HG03520 (cell line): ENCODE measurements at regions not wholly inside any gene's neighbourhood (a gene's known extent, or its start where the extent isn't known, plus 50 kb on each side); places are given as distances from the start of the nearest gene placed in this dataset.
"Not testable (repeated sequence)": the region's sequence is repeated elsewhere in the genome, so short reads cannot be mapped to it uniquely, and the experiment has no call there.

Experiments used
- ATAC-seq: cut with Tn5 transposase; IDR thresholded peaks from one replicate; pipeline ENCODE4 v1.9.1; 2021; ENCODE audit warnings: mild to moderate bottlenecking, moderate library complexity; ENCODE audit not compliant: unreplicated experiment

DNA sequence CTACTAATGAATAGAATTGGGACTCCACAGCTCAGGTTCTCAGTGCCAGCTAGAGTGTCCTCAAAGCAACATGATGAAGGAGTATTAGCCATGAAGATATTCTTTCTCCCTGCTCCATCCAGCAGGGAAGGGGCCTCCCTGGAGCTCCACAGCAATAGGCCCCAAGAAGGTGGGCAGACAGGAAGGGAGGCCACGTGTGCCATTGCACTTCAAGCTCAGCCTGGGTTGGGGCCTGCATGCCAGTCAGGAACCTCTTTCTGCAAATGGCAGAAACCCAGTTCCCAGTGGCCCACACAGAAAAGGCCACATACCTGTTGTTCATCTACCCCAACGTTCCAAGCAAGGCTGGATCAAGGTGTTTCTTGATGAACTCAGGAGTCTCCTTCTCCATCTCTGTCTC is 357.5 kb upstream of the SFSWAP start:
- no peak for ATAC-seq

DNA sequence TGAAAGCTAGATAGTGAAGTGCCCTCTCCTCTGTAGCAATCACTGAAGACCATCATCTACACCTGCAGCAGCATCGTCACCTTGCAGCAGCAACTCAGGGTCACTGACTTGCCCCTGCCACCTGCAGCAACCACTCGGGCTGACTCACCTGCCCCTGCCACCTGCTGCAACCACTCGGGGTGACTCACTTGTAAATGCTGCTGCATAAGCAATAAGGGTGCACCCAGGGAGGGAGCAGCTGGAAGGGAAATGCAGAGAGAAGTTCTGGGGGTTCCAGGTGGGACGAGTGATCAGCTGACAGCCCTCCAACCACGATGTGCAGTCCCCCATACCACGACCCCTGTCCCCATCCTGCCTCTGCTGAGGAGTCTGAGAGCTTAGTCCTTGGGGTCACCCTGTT is 357.1 kb upstream of the SFSWAP start:
- no peak for ATAC-seq

DNA sequence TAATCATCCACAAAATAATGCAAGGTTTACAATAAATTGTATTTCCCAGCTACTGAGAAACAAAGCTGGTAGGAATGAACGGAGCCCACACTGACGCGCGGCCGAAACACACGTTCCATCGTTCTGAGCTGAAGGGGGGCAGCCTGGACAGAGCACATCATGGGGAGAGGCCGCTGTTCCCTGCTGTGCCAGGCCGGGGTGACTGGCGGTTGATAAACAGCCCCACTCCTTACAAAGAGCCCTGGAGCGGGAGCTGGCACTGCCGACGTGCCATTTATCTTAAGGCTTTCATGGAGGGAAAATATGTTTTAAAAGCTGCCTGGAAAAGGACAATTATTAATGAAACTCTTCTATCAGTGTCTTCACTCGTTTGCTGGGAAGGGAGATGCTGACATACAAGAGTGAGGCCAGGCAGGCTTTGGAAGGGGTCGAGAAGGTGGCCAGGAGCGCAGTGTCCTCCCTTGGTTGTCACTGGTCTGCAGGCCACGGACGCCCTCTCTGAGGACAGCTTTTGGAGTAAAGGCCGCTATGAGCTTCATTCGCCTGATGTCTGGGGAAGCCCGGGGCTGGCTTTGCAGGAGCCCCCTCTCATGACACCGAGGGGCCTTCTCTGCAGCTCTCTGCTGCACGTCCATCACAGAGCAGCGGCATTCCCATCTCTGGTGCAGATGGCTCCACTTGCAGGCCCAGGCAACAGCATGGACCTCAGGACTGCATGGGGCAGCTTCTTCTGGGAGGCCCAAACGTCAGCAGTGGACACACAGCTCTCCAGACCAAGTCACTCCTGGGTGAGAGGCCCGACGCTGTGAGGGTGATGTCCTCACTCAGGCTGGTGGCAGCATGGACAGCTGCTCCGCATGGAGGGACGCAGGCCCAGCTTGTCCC is 355.3 kb upstream of the SFSWAP start:
- no peak for ATAC-seq

DNA sequence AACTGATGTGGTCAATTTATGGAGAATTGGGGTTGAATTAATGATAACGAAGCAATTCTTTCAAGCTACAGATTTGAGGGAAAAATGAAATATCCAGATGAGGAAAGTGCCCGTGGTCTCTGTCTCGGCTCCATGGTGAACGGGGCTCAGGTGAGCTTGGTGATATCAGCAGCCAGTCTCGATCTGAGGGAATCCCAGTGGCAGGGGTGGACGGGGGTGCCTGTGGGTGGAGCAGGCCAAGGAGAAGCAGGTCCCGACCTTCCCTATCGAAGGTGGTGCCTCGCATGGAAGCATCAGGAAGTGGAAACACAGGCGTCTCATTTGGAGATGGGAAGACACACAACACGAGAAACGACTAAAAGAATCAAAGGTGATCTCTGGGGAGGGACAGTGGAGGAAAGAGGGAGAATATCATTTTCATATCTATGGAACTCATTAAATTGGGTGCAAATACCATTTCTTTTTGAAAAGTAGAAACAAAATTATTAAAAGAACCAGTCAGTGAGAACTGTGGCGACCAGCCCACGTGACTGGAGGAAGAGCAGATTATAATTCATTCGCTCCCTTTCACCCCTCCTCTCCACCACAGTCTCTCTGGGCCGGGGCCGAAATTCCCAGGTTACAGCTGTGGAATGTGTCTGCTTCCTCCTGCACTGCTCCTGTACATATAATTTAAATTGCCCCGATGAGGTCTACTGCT is 354.3 kb upstream of the SFSWAP start:
- no peak for ATAC-seq

DNA sequence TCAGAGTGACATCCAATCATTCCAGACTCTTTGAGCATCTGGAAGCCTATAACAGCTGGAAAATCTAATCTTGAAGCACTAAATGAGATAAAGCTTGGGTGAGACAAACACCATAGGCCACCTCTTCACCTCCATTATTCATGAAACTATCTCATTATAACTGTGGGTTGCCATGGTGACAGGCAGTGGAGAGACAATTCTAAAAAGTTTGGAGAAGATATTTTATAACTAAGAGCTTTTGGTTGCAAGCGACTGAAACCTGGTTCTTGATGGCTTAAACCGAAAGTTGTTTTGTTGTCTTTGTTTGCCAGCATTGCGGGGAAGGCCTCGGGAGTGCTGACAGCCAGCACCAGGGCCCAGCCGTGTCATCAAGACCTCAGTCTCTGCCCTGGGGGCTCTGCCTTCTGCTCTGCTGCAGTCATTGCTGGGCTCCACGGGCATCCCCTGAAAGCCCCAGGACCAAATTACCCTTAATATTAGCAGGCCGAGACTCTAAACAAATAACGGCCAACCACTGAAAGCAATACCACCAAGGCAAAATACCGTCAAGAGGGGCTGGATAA is 353.6 kb upstream of the SFSWAP start:
- no peak for ATAC-seq

DNA sequence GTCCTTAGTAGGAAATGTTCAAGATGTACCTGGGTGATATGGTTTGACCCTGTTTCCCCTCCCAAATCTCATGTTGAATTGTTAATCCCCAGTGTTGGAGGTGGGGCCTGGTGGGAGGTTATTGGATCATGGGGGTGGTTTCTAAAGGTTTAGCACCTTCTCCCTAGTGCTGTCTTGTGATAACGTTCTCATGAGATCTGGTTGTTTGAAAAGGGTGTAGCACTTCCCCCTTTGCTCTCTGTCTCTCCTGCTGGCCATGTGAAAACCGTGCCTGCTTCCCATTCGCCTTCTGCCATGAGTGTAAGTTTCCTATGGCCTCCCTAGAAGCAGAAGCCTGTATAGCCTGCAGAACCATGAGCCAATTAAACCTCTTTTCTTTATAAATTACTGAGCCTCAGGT is 353.0 kb upstream of the SFSWAP start:
- no peak for ATAC-seq

DNA sequence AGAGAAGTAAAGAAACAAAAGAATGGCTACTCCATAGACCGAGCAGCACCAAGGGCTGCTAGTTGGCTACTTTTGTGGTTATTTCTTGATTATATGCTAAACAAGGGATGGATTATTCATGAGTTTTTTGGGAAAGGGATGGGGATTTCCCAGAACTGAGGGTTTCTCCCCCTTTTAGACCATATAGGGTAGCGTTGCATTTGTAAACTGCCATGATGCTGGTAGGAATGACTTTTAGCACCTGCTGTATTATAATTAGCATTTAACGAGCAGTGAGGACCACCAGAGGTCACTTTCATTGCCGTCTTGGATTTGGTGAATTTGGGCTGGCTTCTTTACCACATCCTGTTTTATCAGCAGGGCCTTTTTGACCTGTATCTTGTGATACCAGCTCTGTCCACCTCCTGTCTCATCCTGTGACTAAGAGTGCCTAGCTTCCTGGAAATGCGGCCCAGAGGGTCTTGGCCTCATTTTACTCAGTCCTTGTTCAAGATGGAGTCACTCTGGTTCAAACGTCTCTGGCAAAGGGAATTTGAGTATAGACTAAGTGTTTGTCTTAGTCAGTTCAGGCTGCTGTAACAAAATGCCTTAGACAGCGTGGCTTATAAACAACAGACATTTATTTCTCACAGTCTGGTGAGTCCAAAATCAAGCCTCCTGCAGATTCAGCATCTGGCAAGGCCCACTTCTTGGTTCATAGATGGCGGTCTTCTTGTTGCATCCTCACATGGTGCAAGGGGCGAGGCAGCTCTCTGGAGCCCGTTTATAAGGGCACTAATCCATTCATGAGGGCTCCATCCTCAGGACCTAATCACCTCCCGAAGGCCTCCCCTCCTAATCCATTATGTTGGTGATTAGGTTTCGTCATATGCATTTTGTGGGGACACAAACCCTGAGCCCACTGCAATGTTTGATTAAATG is 348.3 kb upstream of the SFSWAP start:
- no peak for ATAC-seq

DNA sequence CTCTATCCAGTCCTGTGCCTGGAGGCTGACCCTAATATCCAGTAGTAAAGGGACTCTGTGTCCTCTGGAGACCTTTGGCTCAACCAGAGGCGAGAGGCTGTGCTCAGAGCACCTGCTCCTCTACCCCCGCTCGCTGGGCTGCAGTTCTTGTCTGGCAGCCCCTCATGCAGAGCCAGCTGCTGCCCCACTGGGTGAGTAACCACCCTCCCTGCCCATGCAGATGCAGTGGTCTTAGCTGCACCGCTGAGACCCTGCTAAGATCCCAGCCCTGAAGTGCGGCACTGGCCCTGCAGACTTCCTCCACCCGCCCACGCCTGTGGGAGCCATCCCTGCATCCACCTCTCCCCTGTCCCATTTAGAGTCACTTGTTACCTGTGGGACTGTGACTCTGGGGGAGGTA is 347.5 kb upstream of the SFSWAP start:
- ATAC-seq: no peak

DNA sequence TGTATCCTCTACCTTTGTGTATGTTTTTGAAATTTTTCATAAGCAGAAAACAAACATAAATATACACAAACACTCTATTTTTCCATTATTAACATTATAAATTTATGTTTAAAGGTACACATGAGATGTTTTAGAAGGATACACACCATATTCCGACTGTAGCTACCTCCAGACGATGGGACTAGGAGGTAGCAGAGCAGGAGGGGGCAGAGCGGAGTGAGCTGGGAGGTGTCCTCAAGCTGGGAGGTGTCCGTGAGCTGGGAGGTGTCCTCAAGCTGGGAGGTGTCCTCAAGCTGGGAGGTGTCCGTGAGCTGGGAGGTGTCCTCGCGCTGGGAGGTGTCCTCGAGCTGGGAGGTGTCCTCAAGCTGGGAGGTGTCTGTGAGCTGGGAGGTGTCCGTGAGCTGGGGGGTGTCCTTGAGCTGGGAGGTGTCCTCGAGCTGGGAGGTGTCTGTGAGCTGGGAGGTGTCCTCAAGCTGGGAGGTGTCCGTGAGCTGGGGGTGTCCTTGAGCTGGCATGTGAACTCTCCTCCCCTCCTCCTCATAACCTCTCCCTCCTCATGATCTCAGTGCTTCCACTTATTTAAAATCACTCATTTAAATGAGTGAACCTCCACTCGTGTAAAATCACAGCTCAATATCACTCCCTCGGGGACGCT is 346.9 kb upstream of the SFSWAP start:
- ATAC-seq: no peak

DNA sequence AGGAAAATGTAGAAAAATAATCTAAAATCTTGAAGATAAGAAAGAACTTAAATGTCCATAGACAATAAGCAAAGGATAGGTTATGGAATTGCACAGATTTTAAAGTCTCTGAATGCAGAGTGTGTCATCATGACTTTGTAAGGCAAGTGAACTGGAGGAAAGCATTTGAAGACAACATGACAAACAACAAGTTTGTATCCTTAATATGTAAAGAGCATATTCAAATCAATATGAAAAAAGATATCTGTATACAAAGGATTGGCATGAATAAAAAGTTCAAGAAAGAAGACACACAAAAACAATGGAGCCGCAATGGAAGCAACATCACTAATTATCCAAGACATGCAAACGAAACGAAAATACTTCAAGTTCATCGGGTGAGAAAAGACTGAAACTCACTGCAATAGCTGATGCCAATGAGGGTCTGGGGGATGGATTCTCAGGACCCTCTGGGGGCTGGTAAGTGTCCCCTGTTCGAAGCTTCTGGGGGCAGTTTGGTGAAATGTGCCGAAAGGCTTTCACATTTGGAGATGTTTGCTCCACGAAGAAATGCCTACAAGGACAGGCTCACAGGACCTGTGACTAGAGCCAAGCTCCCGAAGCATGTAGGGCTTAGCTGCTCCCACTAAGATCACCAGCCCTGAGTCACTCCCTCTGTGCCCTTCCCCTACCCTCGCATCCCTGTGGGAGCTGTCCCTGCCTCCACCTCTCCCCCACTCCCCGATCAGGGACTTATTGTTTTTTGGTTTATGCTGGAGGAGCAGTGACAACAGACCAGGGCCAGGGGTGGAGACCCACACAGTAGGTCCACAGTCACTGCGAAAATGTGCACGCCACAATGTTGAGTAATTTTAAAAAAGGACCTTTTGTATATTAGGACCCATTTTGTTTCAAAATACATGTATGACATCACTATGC is 345.7 kb upstream of the SFSWAP start:
- no peak for ATAC-seq

DNA sequence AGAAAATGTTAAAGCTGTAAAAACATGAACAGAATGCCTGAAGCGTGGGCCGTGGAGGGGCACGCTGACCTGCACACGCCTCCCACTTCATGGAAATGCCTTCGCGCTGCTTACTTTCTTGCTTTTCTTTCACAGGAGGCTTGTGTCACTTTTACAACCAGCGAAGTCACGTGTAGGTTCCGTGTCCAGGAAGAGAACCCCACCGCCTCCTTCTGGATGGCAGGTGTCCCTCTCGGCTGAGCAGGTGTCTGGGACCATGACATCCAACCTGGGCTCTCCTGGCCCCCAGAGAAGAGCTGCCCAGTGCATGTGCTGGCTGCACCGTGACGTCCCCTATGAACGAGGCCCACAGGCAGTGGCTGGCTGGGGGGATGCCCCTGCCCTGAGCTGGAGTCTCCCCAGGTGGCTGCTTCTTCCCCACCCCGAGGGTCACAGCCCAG is 345.0 kb upstream of the SFSWAP start:
- no peak for ATAC-seq

DNA sequence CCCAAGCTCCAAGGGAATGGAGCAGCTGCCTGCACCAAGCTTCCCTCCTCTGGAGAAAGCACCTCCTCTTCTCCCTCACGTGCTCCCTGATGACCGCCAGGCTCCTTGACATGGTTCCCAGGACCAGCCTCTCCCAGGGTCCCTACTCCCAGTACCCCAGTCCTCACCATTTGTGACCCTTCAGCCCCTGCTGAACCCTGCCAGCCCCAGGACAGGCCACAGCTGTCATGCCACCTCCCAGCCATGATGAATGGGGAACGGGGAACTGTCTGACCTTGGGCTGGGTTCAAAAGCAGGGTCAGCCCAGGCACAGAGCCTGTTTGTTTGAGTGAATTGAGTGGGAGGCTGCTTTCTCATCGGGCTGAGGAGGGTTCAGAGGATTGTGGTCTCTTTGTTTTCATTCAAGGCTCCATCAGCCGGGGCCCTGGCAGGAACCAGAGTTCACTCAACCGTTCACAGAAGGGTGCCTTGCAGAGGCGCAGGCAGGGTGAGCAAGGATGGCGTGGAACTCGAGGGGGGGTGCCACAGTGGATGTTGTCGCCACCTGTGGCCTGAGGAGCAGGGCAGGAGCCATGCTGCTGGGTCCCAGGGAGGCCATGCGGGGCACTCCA is 344.5 kb upstream of the SFSWAP start:
- ATAC-seq: no peak

DNA sequence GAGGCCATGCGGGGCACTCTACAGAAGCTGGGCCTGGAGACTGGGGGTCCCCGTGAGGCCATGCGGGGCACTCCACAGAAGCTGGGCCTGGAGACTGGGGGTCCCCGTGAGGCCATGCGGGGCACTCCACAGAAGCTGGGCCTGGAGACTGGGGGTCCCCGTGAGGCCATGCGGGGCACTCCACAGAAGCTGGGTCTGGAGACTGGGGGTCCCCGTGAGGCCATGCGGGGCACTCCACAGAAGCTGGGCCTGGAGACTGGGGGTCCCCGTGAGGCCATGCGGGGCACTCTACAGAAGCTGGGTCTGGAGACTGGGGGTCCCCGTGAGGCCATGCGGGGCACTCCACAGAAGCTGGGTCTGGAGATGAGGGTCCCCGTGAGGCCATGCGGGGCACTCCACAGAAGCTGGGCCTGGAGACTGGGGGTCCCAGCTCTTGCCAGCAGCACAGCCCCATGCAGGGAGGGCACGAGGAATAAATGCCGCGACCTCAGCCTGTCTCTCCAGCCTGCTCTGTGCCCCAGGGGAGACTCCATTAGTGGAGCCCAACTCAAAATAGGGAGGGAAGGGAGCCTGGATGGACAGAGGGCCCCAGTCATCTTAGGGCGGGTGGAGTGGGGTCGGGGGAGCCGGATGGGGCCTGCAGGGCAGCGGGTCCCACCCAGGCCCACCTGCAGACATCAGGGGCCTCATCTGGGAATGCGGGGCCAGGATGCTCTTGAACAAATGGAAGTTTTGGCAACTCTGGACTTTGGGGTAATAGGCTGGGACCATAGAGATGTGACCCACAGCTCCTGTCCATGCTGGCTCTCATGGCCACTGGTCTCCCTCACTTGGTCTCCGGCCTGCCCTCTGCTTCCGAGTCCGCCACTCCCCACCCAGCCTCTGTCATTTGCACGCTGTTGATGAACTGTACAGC is 343.6 kb upstream of the SFSWAP start:
- not testable (repeated sequence) for ATAC-seq

DNA sequence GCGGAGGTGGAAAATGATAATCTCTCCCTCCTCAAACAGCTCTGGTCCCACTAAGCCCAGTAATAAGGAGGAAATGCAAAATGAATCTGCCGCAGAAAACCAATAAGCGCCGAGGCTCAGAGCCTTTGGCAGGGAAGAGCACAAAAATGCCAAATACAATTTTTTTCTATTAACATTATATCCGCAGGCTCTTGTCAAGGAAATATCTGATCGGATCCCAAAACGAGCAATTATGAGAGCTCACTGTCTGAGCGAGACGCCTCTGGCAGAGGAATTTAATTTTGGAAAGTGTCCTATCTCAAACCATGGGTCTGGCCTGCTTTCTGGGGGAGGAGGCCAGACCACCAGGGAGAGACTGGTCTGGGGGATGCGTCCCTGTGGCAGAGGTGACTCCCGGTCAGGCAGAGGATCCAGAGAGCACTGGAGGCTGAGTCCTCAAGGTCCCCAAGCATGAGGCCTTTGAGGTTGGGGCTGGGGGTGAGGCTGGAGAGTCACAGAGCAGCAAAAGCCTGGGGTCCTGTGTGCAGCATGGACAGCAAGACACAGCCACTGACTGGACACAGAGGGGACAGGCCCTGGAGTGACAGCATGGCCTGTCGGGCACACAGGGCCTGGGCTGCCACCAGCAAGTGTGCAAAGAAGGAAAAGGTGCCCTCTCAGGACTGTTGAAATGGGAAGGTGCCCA is 342.8 kb upstream of the SFSWAP start:
- ATAC-seq: no peak

DNA sequence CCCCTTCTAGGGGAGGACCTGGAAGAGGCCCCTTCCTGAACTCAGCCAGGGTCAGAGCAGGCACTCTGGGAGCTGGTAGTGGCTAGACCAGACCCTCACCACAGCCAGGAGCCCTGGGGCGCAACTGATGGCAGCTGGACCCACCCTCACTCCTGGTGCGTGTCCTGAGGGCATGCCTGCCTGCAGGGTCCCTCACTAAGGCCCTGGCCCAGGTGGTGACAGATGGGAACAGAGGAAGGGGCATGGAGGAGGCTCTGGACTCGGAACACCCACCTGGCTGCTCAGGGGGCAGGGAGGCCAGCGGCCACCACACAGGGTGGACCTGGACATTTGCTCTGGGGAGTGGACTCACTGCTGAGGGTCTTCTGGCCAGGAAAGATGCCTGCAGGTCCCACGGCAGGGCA is 342.2 kb upstream of the SFSWAP start:
- no peak for ATAC-seq

DNA sequence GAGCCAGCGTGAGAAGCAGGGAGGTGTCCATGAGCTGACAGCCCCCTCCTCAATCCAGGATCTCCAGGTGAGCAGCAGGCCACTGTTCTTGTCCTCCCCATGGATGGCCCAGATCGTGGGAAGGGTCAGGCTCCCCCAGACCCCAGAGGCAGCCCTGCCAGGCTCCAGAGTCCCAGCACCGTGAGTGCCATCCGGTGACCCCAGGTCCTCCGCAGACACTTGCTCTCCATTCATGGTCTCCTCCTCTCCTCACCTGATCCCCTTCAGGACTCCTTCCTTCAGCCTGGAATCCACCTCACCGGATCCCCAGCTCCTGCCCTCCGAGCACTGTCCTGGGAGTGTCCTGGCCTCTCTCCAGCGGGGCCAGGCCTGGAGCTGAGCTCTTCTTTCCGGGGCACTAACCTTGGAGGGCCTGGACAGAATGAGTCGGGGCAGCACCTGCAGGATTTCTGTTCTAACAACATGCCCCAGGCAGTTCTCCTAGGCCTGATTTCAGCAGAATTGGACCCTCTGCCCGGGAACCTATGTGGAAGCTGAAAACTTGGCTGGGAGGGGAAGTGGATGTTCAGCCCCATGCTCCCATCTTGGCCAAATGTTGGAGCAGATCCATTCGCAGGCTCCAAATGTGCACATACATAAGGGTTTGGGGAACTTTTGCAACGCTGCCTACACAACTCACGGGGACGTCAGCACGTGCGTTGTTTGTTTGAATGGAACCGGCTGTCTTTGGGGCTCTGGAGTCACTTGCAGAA is 341.6 kb upstream of the SFSWAP start:
- no peak for ATAC-seq

DNA sequence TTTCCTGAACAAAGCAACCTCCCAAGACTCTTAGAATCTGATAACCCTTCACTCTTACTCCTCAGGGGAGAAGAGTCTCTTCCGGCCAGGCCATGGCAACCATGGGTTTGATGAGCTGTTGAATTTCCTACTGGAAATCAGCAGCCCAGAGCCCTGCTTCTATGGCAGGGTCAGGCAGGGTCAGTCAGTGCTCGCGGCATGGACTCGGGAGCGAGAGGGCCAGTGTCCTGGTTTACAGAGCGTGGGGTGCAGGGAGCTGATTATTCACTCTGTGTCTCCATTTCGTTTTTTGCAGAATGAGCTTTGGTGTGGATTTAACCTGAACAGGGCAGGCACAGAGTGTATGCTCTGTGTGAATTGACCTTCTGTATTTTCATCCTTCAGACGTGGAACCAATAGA is 340.6 kb upstream of the SFSWAP start:
- ATAC-seq: no peak
